Kidney capillary endothelial cell (primary cell): ENCODE measurements at regions not wholly inside any gene's neighbourhood (a gene's known extent, or its start where the extent isn't known, plus 50 kb on each side); places are given as distances from the start of the nearest gene placed in this dataset.
"Not testable (repeated sequence)": the region's sequence is repeated elsewhere in the genome, so short reads cannot be mapped to it uniquely, and the experiment has no call there.

Source experiments
- DNase-seq: peaks from one replicate; pipeline ENCODE4 v3.0.0-alpha.2; 2018; ENCODE audit warnings: low spot score

GRCh38 chrY:10627116-10627515 lies 1099.4 kb downstream of the TSPY10 start:
- DNase-seq, result peak; percentile 97

- DNase-seq, result not testable (repeated sequence)
Observed at GRCh38 chrY:10648813-10649212, 1121.1 kb downstream of the TSPY10 start.

GRCh38 chrY:10657120-10657519 lies 1129.4 kb downstream of the TSPY10 start:
- DNase-seq, result not testable (repeated sequence)

GRCh38 chrY:10666785-10667184 lies 1139.1 kb downstream of the TSPY10 start:
- DNase-seq, result no peak

- DNase-seq, result no peak
Observed at GRCh38 chrY:10686414-10686813, 1158.7 kb downstream of the TSPY10 start.
